Glomerular visceral epithelial cell (primary cell): ENCODE measurements at regions not wholly inside any gene's neighbourhood (a gene's known extent, or its start where the extent isn't known, plus 50 kb on each side); places are given as distances from the start of the nearest gene placed in this dataset.
"Not testable (repeated sequence)": the region's sequence is repeated elsewhere in the genome, so short reads cannot be mapped to it uniquely, and the experiment has no call there.

Experiments
- DNase-seq: peaks from one replicate; pipeline ENCODE4 v3.0.0-alpha.2; 2016; ENCODE audit errors: extremely low spot score

DNA sequence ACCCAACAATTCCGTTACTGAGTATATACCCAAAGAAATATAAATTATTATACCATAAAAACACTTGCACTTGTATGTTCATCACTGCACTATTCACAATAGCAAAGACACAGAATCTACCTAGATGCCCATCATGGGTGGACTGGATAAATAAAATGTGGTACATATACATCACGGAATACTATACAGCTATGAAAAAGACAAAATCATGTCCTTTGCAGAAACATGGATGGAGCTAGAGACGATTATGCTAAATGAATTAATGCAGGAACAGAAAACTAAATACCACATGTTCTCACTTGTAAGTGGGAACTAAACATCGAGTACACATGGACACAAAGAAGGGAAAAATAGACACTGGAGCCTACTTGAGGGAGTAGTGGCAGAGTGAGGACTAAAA lies 185.3 kb downstream of the PYDC2 start:
- no peak for DNase-seq

DNA sequence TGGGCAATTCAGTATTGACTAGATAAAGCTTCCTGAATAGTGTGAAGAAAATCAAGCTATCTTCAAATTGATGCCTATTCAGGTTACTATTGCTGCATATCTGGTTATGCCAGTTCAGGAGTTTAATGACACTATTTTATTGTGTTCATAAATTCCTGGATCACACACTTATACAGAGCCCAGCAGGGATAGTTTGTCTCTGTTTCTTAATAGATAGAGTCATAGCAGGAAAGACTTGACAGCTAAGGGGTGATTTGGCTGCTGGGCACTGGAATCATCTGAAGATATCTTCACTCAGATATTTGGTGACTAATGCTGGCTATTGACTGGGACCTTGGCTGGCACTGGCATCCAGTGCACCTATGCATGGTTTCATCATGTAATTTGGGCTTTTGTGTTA lies 187.8 kb downstream of the PYDC2 start:
- no peak for DNase-seq

DNA sequence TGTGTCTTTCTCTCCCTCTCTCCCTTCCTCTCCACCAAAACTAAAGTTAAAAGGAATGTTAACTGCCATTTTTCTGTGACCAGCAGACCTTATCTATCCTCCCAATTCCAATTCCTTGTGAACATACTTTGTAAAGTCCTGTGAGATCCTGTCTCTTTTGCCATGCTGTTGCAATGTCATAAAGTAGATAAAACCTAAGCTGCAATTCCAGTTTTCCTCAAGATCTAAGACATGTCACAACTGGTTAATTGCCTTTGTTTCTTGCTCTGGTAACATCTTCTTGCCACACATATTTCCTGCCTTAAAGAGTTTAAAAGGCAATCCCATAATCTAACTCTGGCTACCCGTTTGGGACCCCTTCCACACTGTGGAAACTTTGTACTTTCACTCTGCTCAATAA lies 188.7 kb downstream of the PYDC2 start:
- DNase-seq, result no peak

GRCh38 chr3:191658781-191659419 lies 197.9 kb downstream of the PYDC2 start:
- not testable (repeated sequence) for DNase-seq

DNA sequence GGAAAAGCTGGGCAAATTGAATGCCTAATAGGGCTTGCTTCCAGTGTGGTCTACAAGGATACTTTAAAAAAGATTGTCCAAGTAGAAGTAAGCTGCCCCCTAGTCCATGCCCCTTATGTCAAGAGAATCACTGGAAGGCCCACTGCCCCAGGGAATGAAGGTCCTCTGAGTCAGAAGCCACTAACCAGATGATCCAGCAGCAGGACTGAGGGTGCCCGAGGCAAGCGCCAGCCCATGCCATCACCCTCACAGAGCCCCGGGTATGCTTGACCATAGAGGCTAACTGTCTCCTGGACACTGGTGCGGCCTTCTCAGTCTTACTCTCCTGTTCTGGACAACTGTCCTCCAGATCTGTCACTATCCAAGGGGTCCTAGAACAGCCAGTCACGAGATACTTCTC lies 201.2 kb downstream of the PYDC2 start:
- DNase-seq, result not testable (repeated sequence)

DNA sequence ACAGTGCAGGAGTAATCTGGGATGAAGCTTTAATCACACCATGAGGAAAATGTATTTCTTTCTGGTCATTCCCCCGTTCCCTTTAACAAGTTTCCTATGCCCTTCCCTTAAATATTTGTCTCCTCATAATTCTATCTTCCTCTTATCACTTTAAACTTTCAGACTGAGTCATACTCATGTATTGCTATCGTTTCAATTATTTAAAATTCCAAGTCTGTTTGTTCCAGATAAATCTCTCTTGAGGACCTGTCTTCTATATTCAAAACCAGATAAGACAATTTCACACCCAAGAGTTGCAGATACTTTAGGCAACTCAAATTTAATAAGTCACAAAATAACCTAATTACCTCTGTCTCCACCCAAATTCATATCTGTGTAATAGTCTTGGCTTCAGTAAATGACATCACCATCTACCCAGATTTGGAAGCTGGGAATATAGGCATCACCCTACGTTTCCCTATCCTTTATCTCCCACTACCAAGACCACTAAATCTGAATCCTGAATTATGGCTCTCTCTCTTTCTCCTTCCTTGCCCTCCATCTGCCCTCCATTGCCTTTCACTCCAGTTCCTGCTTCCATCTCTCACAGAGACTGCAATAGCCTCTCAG lies 220.1 kb downstream of the PYDC2 start:
- no peak for DNase-seq

DNA sequence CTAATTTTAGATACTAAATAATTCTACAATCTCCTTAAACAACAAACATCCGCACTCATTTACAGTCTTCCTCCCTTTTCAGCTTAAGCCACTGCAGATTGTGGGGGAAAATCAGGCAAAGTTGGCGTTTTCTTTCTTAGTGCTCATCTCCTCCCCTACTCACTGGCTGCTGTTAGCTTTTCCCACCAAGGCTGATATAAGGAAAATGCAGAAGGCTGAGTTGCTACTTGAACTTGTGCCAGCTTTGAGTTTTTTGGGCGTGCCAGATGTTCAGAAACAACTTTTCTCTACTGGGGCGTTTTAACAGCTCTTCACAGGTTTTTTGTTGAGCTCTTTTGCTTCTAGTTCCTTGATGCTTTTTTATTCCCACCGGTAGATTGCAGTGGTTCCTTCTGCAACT lies 222.0 kb downstream of the PYDC2 start:
- no peak for DNase-seq

- DNase-seq, result no peak
These were observed 225.7 kb downstream of the PYDC2 start for GRCh38 chr3:191686626-191687025.

DNA sequence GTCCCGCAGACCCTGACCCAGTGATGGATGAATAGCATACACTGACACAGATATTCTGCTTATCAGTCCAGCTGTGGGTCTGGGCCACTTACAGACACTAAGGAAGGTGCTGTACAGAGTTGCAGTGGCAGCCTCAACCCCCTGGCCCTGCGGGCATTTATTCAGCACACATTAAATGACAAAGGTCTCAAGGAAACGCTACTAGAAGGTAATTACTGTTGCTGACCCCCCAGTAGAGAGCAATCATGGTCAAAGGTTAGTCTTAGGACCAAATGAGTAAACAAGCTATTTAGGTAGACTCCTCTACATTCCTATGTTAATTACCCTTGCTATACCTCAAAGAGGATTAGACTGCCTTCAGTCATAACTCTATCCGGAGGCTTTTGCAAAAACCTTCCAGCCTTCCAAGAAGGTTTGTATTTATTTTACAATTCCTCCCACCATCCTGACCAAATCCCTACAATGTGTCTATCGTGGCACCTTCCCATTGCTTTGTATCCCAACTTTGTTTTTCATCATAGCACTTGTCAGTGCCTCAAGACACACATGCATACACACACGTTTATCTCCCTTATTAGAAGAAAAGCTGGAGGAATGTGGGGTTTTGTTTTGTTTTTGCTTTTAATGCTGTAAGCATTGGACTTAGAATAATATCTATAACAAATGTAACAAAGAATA lies 227.9 kb downstream of the PYDC2 start:
- no peak for DNase-seq

- not testable (repeated sequence) for DNase-seq
These were observed 230.2 kb downstream of the PYDC2 start for GRCh38 chr3:191691184-191691583.

DNA sequence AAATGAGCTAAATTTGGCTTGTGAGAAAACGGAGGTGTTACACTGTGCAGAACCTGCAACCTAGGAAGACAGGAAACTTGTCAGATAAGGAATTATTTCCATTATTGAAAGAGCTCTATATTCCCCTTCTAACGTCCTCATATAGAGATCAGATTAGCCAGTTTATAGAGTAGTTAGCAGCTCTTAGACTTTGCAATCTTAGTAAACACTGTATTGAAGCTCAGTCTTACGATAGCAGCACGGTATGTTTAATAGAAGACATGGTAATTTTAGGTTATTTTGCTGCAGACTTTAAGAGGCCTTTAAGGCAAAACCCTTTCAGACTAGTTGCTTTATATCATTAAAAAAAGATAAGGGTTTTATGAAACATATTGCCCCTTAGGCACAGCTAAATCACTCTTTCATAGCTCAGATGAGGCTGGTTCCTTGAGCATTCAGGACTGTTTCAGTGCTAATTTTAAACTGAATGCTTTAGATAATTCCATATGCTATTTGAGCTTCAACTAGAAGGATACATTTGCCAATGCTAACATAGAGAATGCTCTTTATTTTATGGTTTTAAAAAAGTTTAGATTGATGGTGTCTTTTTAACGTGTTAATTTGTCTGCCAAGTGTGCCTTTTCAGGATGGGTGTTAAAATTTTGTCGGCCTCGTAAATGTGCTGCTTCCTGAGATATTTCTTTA lies 234.3 kb downstream of the PYDC2 start:
- DNase-seq, result no peak

DNA sequence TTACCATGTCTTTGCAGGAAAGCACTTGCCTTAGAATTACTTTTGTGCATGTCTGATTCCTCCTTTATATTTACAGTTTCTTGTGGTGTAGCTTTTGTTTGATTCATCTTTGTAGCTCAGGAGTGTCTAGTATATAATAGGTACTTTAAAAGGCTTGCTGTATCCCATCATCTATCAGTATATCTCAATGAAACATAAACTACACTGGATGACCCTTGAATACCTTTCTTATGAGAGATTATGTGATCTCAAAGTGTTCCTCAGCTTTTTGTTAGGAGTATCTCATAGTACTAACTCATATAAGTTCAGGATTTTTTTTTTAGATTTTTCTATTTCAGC lies 234.8 kb downstream of the PYDC2 start:
- DNase-seq, result no peak

DNA sequence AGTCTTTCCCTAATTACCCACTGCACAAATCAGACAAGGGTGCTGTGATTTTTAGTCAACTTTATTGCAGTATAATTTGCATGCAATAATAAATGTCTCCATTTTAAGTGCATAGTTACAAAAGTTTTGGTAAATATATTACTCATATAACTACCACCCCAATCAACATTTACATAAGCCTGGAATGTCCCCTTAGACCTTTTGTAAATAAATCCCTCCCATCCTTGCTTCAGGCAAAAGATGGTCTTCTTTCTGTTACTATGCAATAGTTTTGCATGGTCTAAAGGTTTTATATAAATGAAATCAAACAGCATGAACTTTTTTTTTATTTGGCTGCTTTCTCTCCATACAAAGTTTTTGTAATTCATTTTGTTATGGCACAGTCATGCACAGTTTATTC lies 235.4 kb downstream of the PYDC2 start:
- DNase-seq, result no peak

GRCh38 chr3:191699546-191699945 lies 238.6 kb downstream of the PYDC2 start:
- no peak for DNase-seq

DNA sequence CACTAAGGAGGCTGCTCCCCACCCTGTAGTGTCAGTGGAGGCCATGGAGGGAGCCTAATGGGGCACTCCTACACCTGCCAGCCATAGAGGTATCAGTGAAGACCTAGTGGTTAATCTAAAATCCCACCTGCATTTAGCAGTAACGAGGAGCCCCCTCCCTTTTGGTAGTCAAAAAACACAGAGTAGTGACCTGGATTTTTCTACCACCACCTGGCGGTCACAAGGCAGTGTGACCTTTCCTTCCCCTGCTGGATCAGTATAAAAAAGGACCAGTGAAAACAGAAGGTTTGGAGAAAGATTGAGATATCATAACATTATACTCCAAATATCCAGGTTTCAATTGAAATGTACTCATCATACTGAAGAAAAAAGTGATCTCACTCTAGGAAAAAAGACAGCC lies 241.2 kb downstream of the PYDC2 start:
- no peak for DNase-seq

GRCh38 chr3:191707817-191708216 lies 246.9 kb downstream of the PYDC2 start:
- DNase-seq, result no peak

- no peak for DNase-seq
These were observed 254.6 kb downstream of the PYDC2 start for GRCh38 chr3:191715585-191715984.

GRCh38 chr3:191721390-191721861 lies 260.5 kb downstream of the PYDC2 start:
- no peak for DNase-seq

DNA sequence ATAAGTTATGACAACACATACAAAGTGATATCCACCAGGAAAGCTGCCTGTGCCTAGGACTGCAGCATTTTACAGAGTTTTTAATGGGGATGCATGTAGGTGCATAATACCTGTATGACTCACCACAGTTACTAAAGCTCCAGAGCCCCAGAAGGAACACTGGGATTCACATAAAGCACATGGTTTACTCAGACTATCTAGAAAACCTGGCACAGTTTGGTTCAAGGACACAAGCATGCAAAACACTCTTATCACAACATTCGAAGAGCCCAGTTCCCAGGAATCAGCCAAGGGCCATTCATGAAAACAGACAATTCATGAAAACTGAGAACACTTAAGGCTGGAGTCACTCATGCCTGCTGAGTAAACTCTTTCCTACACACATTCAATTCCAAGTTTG lies 261.0 kb downstream of the PYDC2 start:
- no peak for DNase-seq

DNA sequence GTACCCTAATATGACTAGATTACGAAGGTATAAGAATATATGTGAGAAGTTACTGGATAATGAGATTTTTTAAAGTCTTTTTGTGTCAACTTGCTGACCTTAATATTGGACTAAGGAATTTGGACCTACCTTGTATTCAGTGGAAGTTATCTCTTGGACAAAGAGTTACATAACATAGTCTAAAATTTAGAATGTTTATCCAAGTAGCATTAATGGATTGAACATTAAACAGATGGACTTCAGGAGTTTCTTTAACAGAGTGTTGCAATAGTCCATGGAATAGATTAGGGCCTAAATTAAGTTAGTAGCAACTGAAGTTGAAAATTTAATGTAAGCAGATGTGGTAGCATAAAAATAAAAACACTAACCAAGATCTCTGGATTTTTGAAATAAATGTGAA lies 266.4 kb downstream of the PYDC2 start:
- no peak for DNase-seq

DNA sequence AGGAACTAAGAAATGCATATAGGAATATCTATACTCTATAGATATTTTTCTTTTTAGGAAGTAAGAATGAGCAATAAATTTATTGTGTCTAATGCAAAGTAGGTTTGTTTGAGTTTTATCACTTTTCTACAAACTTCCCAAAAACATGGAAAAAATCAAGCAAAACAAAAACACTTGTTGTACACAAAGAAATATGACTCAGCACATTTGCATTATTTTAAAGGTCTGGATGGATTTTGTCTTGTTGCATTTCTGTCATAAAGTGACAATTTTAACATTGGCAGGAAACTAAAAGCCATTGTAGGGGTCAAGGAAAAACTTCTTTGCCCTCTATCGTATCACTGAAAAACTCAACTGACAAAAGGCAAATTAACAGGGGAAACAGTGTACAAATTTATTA lies 267.2 kb downstream of the PYDC2 start:
- no peak for DNase-seq

- no peak for DNase-seq
These were observed 276.8 kb downstream of the PYDC2 start for GRCh38 chr3:191737742-191738141.

GRCh38 chr3:191740712-191741111 lies 279.7 kb downstream of the PYDC2 start:
- DNase-seq, result no peak
